Right kidney (tissue), 1 donor: ENCODE measurements at regions not wholly inside any gene's neighbourhood (a gene's known extent, or its start where the extent isn't known, plus 50 kb on each side); places are given as distances from the start of the nearest gene placed in this dataset.
"Not testable (repeated sequence)": the region's sequence is repeated elsewhere in the genome, so short reads cannot be mapped to it uniquely, and the experiment has no call there.

ENCODE experiments used
- DNase-seq: peaks from one replicate; pipeline ENCODE4 v3.0.0-alpha.2; 2016

- DNase-seq: no peak
Observed at GRCh38 chr3:187473778-187474406, 105.7 kb downstream of the RTP4 start.

DNA sequence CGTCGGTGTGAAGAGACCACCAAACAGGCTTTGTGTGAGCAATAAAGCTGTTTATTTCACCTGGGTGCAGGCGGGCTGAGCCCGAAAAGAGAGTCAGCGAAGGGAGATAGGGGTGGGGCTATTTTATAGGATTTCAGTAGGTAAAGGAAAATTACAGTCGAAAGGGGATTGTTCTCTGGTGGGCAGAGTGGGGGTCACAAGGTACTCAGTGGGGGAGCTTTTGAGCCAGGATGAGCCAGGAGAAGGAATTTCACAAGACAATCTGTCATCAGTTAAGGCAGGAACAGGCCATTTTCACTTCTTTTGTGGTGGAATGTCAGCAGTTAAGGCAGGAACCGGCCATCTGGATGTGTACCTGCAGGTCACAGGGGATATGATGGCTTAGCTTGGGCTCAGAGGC lies 98.1 kb downstream of the RTP4 start:
- not testable (repeated sequence) for DNase-seq

- no peak for DNase-seq
Observed at GRCh38 chr3:187465503-187465902, 97.3 kb downstream of the RTP4 start.

DNA sequence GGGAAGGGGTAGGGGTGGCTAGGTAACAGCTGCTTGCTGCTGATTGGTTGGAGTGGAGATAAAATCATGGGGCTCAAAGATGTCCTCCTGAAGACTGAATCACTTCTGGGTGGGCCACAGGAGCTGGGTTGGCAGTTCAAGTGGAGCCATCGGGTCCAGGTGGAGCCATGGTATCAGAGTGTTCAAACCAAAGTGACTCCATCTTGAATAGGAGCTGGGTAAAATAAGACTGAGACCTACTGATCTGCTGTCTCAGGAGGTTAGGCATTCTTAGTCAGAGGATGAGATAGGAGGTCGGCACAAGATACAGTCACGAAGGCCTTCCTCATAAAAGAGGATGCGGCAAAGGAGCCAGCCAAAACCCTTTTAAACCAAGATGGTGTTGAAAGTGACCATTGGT lies 96.5 kb downstream of the RTP4 start:
- no peak for DNase-seq

- DNase-seq: no peak
Observed at GRCh38 chr3:187458921-187459320, 90.7 kb downstream of the RTP4 start.

- DNase-seq: no peak
Observed at GRCh38 chr3:187458383-187458782, 90.2 kb downstream of the RTP4 start.

GRCh38 chr3:187456250-187456649 lies 88.1 kb downstream of the RTP4 start:
- DNase-seq: no peak

DNA sequence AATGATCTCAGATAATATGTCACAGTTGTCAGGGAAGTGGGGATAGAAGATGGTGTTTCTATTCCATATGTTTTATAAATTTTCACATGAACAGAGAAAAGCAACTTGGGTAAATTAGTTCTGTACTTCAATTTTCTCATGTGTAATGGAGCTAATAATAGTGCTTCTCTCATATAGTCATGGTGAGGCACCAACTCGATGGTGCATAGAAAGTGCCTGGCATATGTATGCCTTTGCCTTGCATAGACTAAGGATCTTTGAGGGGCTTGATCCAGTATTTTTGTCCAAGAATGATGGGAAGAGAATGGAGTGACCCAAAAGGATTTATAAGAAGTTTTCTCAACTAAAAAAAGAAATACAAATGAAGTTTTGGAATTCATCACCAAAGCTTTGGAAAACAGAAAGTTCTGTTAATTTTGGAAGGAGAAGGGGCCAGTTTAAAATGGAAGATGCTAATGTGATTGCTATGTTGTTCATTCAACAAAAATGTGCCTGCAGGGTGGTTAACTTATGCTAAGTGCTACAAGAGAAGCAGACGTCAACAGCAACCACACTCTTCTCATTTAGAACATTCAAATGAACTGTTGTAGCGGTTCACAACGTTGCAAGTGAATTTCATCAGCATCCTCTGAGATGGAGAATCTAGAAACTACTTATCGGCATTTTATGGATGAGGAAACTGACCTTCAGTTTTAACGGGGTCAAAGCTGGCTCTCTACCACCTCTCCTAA lies 86.1 kb downstream of the RTP4 start:
- DNase-seq: no peak

DNA sequence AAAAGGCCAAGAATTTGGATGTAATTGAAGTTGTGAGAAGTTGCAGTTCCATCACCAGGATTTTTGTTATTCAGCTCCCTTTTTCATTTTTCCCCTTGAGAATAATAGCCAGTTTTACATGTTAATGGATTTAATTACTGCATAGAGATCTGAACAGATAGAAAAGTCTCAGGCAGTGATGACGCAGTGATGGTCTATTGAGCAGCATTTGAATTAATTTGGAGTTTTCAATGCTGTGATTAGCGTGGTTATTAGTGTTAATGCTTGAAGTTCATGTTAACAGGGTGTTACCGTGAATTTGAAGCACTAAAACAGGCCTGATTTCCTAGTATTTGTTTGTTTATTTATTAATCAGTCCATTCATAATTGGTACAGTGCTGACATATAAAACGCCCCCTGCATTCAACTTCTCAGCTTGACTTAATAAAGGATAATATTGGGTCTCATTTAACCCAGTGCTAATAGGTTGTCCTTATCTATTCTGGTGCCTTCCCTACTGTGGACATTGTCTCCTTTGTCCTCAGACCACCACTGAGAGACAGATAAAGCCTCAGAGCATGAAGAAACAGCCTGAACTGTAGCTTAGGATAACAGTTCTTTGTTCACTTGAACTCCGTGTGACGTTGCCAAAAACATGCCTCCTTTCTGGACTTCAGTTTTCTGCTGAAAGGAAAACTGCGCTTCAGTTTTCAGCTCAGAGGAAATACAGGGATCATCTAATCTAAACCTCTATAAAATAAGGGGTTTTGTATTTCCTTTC lies 82.4 kb downstream of the RTP4 start:
- no peak for DNase-seq

DNA sequence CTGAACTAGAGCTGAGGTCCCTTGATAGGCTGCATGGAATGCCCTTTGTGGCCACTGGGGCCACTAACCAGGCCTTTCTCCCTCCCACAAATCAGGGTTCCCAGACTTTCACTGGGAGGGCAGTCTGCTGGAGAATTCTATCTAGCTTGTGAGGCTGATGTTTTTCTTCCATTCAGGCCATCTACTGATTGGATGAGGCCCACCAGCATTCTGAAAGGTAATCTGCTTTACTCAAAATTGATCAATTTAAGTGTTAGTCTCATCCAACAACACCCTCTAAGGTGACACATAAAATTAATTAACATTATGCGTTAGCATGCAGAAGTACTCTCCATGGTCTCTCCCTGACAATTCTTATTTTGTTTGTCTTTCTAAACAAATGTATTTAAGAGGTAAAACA lies 80.5 kb downstream of the RTP4 start:
- no peak for DNase-seq

- DNase-seq: no peak
Observed at GRCh38 chr3:187447737-187448136, 79.6 kb downstream of the RTP4 start.

DNA sequence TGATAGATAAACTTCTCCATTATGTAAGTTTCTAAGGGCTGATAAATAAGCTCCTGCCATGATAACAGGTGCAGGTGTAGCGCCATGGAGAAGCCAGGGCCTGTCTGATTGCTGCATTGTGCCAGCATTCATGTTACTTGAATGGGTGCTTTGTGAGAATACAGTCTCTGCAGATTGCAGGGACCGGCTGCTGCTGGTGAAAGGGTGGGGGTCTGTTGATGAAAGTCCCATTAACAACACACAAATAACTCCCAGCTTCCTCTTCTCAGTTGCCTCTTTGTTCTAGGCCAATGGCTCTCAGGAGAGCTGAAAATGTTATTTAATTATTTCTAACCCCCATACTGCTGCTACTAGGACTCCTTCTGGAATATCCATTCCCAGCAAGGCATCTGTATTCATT lies 77.2 kb downstream of the RTP4 start:
- no peak for DNase-seq

- DNase-seq: no peak
Observed at GRCh38 chr3:187434524-187434923, 66.3 kb downstream of the RTP4 start.

DNA sequence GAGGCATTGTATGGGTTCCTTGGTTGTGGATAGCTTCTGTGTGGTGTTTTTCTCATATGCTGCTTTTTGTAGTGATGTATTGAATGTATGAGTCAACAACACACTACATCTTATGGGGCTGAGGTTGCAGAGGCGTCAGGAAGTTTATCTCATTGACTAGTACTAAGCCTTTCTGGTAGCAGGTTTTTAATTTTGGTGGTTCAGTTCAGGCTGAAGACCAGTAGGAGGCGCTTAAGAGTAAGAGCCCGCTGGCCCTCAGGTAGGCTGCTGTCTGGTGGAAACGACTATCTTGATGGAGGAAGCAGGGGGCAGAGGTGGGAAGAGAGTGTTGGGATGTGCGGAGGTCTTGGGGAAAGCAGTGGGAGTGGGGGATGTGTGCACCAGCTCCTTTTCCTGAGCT lies 62.4 kb downstream of the RTP4 start:
- no peak for DNase-seq
